ENCODE measurements at regions not wholly inside any gene's neighbourhood (a gene's known extent, or its start where the extent isn't known, plus 50 kb on each side); places are given as distances from the start of the nearest gene placed in this dataset.
"Not testable (repeated sequence)": the region's sequence is repeated elsewhere in the genome, so short reads cannot be mapped to it uniquely, and the experiment has no call there.

DNA sequence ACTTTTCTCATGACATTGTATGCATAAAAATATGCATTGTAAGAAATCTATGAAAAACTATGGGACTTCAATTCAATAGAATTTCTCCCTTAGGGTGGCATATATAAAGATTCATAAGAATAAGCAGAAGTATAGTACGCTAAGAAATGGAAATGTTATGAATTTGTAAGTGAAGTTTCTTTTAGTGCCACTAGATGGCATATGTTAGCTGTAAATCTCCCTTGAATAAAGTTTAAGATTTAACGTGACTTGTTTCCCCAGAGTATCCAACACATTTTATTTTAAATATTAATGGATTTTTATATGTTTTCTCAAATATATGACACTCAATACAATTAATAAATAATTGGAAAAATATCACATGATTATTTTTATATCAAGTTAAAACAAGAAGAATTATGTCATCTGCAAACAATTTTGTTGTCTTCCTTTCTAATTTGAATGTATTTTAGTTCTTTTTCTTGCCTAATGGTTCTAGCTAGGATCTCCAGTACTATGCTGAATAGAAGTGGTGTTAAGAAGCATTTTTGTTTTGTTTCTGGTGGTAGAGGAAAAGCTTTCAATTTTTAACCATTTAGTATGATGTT is 287.2 kb downstream of the HGF start:
- H3K36me3 Mint-ChIP-seq (ENCODE audit: low read depth), result no peaks in the 10 kb centered on the region
- H3K9me3 Mint-ChIP-seq, result no peaks in the 10 kb centered on the region
- peaks cover 14% of the 10 kb centered on the region for H3K4me1 Mint-ChIP-seq (ENCODE audit: low read depth)
- peak; percentile 38 for DNase-seq
- no peak overlapping the region for H3K4me3 Mint-ChIP-seq
- peaks cover 3% of the 10 kb centered on the region for H3K27me3 Mint-ChIP-seq (ENCODE audit: insufficient read depth)
- H3K27ac Mint-ChIP-seq, result no peak overlapping the region
- TF ChIP-seq, protein P1, sequence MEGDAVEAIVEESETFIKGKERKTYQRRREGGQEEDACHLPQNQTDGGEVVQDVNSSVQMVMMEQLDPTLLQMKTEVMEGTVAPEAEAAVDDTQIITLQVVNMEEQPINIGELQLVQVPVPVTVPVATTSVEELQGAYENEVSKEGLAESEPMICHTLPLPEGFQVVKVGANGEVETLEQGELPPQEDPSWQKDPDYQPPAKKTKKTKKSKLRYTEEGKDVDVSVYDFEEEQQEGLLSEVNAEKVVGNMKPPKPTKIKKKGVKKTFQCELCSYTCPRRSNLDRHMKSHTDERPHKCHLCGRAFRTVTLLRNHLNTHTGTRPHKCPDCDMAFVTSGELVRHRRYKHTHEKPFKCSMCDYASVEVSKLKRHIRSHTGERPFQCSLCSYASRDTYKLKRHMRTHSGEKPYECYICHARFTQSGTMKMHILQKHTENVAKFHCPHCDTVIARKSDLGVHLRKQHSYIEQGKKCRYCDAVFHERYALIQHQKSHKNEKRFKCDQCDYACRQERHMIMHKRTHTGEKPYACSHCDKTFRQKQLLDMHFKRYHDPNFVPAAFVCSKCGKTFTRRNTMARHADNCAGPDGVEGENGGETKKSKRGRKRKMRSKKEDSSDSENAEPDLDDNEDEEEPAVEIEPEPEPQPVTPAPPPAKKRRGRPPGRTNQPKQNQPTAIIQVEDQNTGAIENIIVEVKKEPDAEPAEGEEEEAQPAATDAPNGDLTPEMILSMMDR (IDR thresholded peaks at IDR 0.05), result peak; percentile 91

DNA sequence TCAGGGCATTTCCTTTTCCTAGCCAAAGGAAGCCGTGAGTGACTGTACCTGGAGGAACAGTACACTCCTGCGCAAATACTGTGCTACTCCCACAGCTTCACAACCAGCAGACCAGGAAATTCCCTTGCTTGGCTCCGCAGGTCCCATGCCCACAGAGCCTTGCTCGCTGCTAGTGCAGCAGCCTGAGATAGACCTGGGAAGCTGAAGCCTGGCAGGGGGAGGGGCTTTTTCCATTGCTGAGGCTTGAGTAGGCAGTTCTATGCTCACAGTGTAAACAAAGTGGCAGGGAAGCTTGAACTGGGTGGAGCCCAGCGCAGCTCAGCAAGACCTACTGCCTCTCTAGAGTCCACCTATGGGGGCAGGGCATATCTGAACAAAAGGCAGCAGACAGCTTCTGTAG is 291.2 kb downstream of the HGF start:
- Mint-ChIP-seq H3K27me3 (ENCODE audit: insufficient read depth) (peaks cover 3% of the 10 kb centered on the region), H3K27ac (no peak overlapping the region), H3K36me3 (ENCODE audit: low read depth) (no peaks in the 10 kb centered on the region), H3K4me3 (no peak overlapping the region), H3K9me3 (no peaks in the 10 kb centered on the region), H3K4me1 (ENCODE audit: low read depth) (peaks cover 5% of the 10 kb centered on the region; the same call in 1 of the 2 replicates)
- TF ChIP-seq, protein P1 (IDR thresholded peaks at IDR 0.05), result no peak
- DNase-seq, result no peak

DNA sequence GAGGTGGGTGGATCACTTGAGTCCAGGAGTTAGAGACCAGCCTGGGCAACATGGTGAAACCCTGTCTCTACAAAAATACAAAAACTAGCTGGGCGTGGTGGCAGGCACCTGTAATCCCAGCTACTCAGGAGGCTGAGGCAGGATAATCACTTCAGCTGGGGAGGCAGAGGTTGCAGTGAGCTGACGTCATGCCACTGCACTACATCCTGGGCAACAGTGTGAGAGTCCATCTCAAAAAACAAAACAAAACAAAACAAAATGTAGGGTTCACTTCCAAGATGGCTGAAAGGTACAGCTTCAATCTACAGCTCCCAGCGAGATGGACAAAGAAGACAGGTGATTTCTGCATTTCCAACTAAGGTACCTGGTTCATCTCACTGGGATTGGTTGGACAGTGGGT is 291.6 kb downstream of the HGF start:
- not testable (repeated sequence) for H3K36me3 Mint-ChIP-seq (ENCODE audit: low read depth); DNase-seq; H3K9me3 Mint-ChIP-seq; H3K27ac Mint-ChIP-seq; H3K4me3 Mint-ChIP-seq; H3K27me3 Mint-ChIP-seq (ENCODE audit: insufficient read depth); H3K4me1 Mint-ChIP-seq (ENCODE audit: low read depth)

GRCh38 chr7:81473236-81473635 is 296.6 kb downstream of the HGF start:
- Mint-ChIP-seq H3K4me1 (ENCODE audit: low read depth) (peaks cover 9% of the 10 kb centered on the region), H3K9me3 (no peaks in the 10 kb centered on the region), H3K27me3 (ENCODE audit: insufficient read depth) (no peaks in the 10 kb centered on the region; the same call in 1 of the 2 replicates), H3K4me3 (no peak overlapping the region), H3K36me3 (ENCODE audit: low read depth) (no peaks in the 10 kb centered on the region), H3K27ac (no peak overlapping the region)
- DNase-seq, result no peak
- TF ChIP-seq, protein P1 (IDR thresholded peaks at IDR 0.05), result no peak

- Mint-ChIP-seq H3K27me3 (ENCODE audit: insufficient read depth) (no peaks in the 10 kb centered on the region), H3K36me3 (ENCODE audit: low read depth) (no peaks in the 10 kb centered on the region), H3K4me3 (no peak overlapping the region), H3K9me3 (no peaks in the 10 kb centered on the region), H3K4me1 (ENCODE audit: low read depth) (peaks cover 9% of the 10 kb centered on the region), H3K27ac (no peak overlapping the region)
- DNase-seq, result no peak
- TF ChIP-seq, protein P1 (IDR thresholded peaks at IDR 0.05), result no peak
Observed at GRCh38 chr7:81470724-81471379, 299.0 kb downstream of the HGF start.

DNA sequence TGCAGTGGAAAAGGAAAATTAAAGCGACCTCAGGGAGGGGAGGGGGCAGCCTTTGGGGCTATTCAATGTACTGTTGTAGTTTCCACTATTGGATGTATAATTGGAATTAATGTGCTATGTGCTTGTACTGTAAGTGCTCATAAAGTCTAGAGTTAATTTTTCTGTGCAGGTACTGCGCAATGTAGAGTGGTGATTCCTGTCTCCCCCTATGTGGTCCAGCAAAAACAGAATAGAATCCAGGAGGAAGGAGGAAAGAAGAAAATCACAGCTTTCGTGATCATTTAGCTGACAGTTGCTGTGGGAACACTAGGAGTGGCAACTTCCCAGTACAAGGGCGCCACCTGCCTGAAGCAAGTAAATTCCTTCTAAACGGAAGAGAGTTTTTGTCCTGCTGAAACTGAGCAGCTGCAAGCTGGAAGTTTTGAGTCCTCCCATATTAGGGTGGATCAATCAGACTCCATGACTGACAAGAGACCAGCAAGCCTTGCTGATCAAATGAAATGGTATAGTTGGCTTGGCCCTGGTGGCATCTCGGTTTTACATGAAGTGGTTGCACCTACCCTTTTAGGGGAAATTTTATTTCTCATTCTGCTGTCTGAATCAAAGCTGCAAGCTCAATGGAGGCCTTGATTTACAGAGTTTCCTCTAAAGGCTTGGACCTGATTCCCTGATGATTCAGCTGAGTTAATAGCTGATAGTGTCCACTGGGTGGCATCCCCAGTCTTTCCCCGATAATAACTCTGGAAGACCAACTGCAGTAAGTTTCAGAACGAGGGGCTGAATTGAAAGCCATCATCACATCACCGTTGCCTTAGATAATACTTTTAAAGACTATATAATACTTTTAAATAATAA is 299.8 kb downstream of the HGF start:
- Mint-ChIP-seq H3K4me1 (ENCODE audit: low read depth) (peaks cover 9% of the 10 kb centered on the region), H3K4me3 (no peak overlapping the region), H3K27me3 (ENCODE audit: insufficient read depth) (no peaks in the 10 kb centered on the region), H3K9me3 (no peaks in the 10 kb centered on the region), H3K27ac (peak overlapping the region; percentile 28; the same call in 1 of the 2 replicates), H3K36me3 (ENCODE audit: low read depth) (no peaks in the 10 kb centered on the region)
- TF ChIP-seq, protein P1 (IDR thresholded peaks at IDR 0.05), result peak; percentile 83
- peak; percentile 73 for DNase-seq
